ENCODE measurements at regions not wholly inside any gene's neighbourhood (a gene's known extent, or its start where the extent isn't known, plus 50 kb on each side); places are given as distances from the start of the nearest gene placed in this dataset.

DNA sequence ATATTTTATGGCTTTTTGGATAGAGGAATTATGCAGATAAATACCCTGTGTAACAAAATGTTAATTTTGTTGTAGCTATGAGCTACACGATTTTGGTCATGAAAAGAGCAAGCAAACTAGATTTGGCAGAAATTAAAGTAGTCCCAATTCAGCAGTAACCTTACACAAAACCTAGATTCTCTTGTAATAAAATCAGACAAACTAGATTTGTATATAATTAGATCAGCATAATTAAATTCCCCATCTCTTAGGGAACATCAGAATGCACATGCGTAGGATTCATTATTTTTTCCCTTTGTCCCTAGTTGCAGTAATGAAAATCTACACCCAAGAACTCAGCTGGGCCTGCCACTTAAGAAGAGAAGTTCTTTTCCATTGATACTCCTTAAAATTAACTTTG is 1879.2 kb upstream of the CDH9 start:
- no peaks in the 10 kb centered on the region for H3K23me2 ChIP-seq (ENCODE audit: insufficient read length, low read depth, low read length, poor library complexity, severe bottlenecking)
- H3K79me2 ChIP-seq (ENCODE audit: insufficient read depth, low read length), result no peaks in the 10 kb centered on the region
- no peaks in the 10 kb centered on the region for H3K79me1 ChIP-seq (ENCODE audit: insufficient read depth, low read depth, low read length, poor library complexity, severe bottlenecking)
- Mint-ChIP-seq H3K27me3 (ENCODE audit: low read depth) (no peaks in the 10 kb centered on the region), H3K4me3 (no peak overlapping the region), H3K9me3 (peaks cover 0 to 2% of the 10 kb centered on the region in 2 experiments; a peak in 2 of 5 replicates), H3K4me1 (peaks cover 3 to 4% of the 10 kb centered on the region in 2 experiments; a peak in 3 of 4 replicates), H3K27ac (no peak overlapping the region), H3K36me3 (ENCODE audit: insufficient read depth in 1 of 3, low read depth in 3 of 3) (no peaks in the 10 kb centered on the region; a peak in 1 of 7 replicates)
- H3T11ph ChIP-seq (ENCODE audit: low read length), result no peak overlapping the region
- H3K27me3 ChIP-seq (ENCODE audit: insufficient read depth, low read length), result no peaks in the 10 kb centered on the region
- H3K4me1 ChIP-seq (ENCODE audit: insufficient read depth, low read length), result no peaks in the 10 kb centered on the region
- no peak overlapping the region for H2BK20ac ChIP-seq (ENCODE audit: low read depth, low read length, poor library complexity, severe bottlenecking)
- no peak overlapping the region for H4K91ac ChIP-seq (ENCODE audit: insufficient read length, low read depth, low read length)
- no peak overlapping the region for H3K23ac ChIP-seq (ENCODE audit: insufficient read length, low read depth, low read length)
- H2AFZ ChIP-seq (ENCODE audit: low read length), result no peak overlapping the region
- no peak for TF ChIP-seq CTCF (conservative IDR thresholded peaks at IDR 0.05)
- H3K9ac ChIP-seq (ENCODE audit: extremely low read depth, insufficient read length, low read length), result no peak overlapping the region
- WGBS (ENCODE audit: extremely low coverage, insufficient read length, low lambda C conversion rate), result no CpG with 5 or more reads among the region's 2 CpGs
- no peak overlapping the region for H3K4me2 ChIP-seq (ENCODE audit: insufficient read depth, insufficient read length, low read length)
- H4K8ac ChIP-seq (replicated peaks; ENCODE audit: insufficient read length, low read depth, low read length), result no peak overlapping the region
- no peak for DNase-seq
- no peak overlapping the region for H2BK12ac ChIP-seq (ENCODE audit: insufficient read length, low read depth, low read length)
- H4K5ac ChIP-seq (ENCODE audit: insufficient read length, low read depth, low read length), result no peak overlapping the region
- H3K4ac ChIP-seq (ENCODE audit: low read depth, low read length), result no peak overlapping the region
- no peak overlapping the region for H2AK5ac ChIP-seq (ENCODE audit: insufficient read length, low read length)
- H3K18ac ChIP-seq (ENCODE audit: insufficient read length, low read depth, low read length), result no peak overlapping the region
- no peak overlapping the region for H2BK120ac ChIP-seq (ENCODE audit: low read depth, low read length, poor library complexity, severe bottlenecking)
- H3K27ac ChIP-seq (ENCODE audit: insufficient read length, low read depth, low read length), result no peak overlapping the region
- H4K20me1 ChIP-seq (ENCODE audit: control insufficient read depth, insufficient read depth, insufficient read length), result no peaks in the 10 kb centered on the region
- no peak overlapping the region for H2BK15ac ChIP-seq (ENCODE audit: low read depth, low read length)
- H3K9me3 ChIP-seq (ENCODE audit: control insufficient read depth, low read depth, low read length), result no peaks in the 10 kb centered on the region
- H3K14ac ChIP-seq (ENCODE audit: insufficient read depth, low read length), result no peak overlapping the region
- no peak overlapping the region for H3K56ac ChIP-seq (ENCODE audit: insufficient read length, low read depth, low read length)
- no peak overlapping the region for H2BK5ac ChIP-seq (ENCODE audit: insufficient read length, low read length)

All from H9 (cell line).